GM12865 (cell line): ENCODE measurements at regions not wholly inside any gene's neighbourhood (a gene's known extent, or its start where the extent isn't known, plus 50 kb on each side); places are given as distances from the start of the nearest gene placed in this dataset.

Experiments used
- DNase-seq: peaks from one replicate; pipeline ENCODE4 v3.0.0; 2010; ENCODE audit warnings: low read depth
- H3K4me3 ChIP-seq: 2 replicates; pipeline ENCODE4 v1.5.1; 2011; ENCODE audit warnings: mild to moderate bottlenecking, low read depth, low read length, control low read depth
- CTCF ChIP-seq: IDR thresholded peaks from 2 replicates; pipeline ENCODE4 v1.5.1; 2011; ENCODE audit warnings: low read length, control low read depth, low read depth, inconsistent platforms; ENCODE audit not compliant: insufficient read depth; ENCODE audit errors: missing control alignments

GRCh38 chr7:47045207-47046051 is 536.5 kb downstream of the TNS3 start:
- DNase-seq = no peak
- TF ChIP-seq CTCF = no peak

DNA sequence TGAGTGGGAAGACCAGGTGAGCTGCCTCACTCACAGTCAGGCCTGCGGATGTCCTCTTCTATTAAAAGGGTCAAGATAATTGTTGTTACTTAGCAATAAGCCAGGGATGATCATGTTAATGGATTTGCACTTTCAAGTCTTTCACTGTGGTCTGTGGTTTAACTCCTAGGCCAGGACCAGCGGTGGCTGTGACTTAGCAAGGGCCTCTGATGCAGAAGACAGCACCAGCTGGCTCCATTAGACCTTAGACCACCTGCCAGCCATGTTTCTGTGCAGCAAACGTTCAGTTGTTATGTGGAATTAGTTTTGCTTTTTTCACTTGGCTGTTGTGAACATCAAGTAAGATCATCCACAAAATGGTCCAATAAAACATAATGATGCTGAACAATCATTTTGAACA is 537.3 kb downstream of the TNS3 start:
- TF ChIP-seq CTCF = no peak
- no peak overlapping the region for H3K4me3 ChIP-seq
- DNase-seq = no peak

More at GRCh38 chr7:47045207-47046051, 536.5 kb downstream of the TNS3 start:
- no peak overlapping the region for H3K4me3 ChIP-seq

- DNase-seq = no peak
- TF ChIP-seq CTCF = no peak
- no peak overlapping the region for H3K4me3 ChIP-seq
These were observed 538.6 kb downstream of the TNS3 start for GRCh38 chr7:47043304-47043703.

GRCh38 chr7:47042669-47043068 is 539.2 kb downstream of the TNS3 start:
- no peak overlapping the region for H3K4me3 ChIP-seq
- no peak for TF ChIP-seq CTCF
- no peak for DNase-seq

DNA sequence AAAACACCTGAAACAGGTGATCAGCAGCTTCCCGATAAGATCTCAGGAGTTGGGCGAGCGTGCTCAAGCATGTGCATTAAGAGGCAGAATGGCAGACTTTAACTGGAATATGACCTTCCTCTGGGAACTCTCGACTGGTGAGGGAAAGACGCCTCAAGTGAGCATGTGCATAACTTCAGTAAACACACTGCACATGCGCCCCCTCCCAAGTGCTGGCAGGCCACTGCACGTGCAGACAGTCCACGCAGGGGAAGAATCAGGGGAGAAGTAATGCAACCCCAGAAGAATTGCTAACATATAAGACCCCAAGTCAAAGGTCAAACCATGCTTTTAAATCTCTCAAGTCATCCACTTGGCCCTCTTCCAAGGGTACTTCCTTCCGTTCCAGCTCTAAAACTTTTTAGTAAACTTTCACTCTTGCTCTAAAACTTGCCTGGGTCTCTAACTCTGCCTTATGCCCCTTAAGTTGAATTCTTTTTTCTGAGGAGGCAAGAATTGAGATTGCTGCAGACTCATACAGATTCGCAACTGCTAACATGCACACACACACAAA is 541.0 kb downstream of the TNS3 start:
- DNase-seq = no peak
- H3K4me3 ChIP-seq = no peak overlapping the region
- no peak for TF ChIP-seq CTCF

- no peak for DNase-seq
- TF ChIP-seq CTCF = no peak
- no peak overlapping the region for H3K4me3 ChIP-seq
These were observed 542.0 kb downstream of the TNS3 start for GRCh38 chr7:47039904-47040303.
